GF-D8 (cell line): ENCODE measurements at regions not wholly inside any gene's neighbourhood (a gene's known extent, or its start where the extent isn't known, plus 50 kb on each side); places are given as distances from the start of the nearest gene placed in this dataset.

Experiments
- DNase-seq: peaks from one replicate; lab custom pipeline; 2025; lab: John Stamatoyannopoulos, UW

DNA sequence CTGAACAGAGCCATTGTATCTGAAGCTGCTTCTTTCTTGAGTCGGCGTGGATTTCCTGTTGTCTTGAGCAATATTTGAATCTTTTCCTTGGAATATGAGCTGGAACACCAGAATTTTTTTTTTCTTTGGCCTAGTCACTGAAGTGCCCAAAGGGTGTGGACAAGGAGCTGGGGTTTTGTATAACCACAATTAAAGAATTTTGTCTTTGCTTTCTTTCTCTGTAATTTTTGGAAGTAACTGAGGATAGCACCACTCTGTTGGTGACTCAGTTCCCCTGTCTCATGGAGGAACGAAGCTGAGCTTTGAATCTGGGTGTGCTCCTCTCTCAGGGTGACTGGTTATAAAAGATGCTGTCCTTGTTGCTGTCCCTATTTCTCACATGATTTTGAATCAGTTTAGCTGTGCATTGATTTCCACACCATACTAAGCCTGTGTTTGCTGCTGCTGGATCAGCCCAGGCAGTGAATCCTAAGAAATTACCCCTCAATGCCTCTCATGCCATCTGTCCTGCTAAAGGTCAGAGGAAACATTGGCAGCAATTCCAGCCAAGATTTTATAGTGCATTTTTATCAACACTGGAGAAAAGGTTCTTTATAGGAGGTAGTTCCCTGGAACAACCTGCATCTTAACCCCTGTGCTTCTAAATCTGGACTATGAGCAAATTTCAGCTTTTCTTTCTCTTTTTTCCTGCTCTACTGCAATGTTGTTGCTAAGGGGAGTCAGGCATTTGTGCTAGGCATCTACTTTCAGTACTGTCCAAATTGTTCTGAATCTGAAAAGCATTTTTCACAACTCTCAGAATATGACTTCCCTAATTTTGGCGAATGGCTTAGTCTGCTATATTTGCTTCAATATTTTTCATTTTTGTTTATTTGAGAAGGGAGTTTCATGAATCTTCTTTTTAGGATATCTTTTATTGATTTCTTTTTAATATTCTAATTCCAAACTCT lies 540.8 kb downstream of the SOX6 start:
- no peak for DNase-seq

DNA sequence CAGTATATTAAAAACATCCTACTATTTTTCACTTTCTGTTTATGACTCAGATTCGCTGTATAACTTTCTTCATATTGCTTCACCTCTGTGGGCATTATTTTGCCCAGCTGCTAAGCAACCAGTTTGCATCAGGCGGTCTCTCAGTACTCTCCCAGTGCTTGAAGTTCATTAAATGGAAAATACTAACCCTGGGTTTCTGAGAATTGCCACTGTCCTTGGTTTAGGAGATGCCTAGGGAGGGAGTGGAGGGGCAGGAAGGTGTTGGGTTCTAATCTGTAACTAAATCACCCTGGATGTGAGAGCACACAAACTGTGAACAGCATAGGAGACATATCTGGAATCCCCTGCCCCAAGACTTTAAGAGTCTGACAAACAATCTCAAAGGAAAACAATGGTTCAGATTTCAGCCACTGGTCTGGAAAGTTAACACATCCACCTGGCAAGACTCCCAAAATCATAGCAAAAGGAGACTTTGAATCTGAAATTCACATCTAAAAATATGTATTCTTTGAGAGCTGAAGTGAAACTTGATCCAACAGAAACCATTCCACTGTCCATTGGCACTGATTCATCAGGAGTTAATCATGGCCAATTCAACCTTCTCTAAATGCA lies 540.0 kb downstream of the SOX6 start:
- no peak for DNase-seq

DNA sequence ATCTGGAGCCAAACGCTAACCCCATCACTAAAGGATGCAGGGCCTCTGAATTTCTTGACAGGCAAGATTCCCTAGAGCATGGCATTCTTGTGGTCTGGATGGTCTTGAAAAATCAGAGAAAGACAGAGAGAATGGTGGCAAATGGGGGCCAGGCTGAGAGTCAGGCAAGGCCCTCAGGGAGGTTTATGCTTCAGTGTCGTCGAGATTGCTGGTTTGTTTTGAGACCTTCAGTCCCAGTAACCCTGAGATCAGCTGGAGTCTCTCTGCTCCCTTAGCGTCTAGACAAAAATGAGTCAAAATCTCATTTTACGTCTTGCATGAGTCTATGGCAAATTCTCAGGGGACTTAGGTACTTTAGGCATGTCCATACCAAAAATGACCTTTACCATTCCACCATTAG lies 539.3 kb downstream of the SOX6 start:
- DNase-seq = no peak

DNA sequence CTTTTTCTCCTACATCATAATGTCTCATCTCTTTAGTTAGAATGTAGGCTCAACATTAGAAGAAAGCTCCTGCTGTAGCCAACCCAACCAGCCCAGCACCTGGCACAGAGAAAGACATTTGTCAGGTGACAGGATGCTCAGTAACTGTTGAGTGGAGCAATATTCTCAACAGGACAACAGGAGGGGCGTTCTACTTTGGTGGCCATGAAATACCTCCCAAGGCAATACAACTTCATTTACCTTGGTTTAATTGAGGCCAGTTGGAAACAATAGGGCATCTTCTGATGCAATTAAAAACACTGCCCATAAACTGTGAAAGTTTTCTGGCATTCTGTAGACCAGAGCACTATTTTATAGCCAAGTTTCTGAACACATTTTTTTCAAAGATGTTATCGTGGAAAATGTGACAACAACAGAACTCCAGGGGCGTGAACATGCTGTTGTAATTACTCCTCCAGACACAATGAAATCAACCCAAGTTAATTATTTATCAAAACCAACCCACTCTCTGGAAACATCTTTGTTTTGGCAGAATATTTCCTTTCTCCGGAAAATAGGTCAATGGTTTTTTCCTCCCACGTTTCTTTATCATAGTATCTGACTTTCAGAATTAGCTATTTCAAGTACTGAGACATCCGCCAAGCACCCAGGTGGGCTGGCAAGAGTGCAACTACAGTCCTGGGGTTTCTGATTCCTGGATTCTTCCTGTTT lies 538.1 kb downstream of the SOX6 start:
- no peak for DNase-seq

DNA sequence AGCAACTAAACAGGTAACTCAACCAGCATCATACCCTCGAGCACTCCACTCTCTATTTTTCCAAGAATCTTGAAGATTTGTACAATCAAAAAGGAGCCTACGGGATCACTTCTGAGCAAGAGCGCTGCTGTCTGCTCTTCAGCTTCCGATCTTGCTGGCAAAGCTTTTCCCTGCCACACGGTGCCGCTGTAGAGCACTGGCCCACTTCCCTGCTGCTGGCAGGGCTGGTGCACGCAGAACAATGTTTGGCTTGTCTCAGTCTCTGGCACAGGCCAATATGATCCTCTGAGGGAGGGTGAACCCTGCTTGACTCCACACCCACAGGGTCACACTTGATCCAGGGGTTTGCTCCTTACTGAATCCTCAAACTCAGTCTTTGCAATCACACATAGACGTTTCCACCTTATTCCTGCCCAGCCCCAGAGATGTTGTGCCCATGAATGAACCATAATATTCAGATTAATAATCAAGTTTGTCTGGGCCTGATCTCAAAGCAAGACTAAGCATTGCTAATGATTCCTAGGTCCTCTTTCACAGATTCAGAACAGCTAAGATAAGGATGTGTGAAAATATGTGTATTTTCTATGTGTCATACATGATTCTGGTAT lies 536.6 kb downstream of the SOX6 start:
- DNase-seq = no peak

DNA sequence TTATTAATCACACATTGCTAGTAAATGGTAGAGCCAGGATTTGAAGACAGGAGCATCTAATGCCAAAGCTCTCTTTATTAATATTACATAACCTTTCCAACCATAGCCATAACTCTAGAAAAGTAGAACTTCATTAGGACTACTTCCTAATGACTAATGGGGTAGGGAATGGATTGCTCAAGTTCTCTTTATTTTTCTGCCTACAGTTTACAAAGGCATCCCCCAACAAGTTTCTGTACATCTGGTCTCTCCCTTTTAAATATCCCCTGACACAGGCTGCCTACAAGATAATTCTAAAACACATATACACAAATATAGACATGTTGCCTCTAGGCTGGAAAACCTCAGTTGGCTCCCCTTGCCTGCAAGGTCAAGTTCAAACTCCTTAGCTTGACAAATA lies 534.9 kb downstream of the SOX6 start:
- no peak for DNase-seq

DNA sequence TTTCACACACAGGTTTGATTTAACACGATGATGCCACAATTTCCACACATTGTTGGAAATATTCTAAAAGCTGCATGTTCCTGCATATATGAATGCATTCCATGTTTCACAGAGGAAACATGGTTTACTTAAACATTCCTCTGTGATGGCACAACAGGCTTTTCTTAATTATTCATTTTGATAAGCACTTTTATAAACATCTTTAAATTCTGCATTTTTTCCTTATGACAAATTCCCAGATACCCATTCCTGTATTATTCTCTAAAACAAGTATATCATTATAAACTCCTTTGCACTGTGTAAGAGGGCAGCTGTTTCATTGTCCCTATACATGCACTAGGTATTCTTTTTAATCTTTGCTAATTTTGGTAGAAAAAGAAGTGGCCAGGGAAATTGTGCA lies 532.3 kb downstream of the SOX6 start:
- DNase-seq = no peak

DNA sequence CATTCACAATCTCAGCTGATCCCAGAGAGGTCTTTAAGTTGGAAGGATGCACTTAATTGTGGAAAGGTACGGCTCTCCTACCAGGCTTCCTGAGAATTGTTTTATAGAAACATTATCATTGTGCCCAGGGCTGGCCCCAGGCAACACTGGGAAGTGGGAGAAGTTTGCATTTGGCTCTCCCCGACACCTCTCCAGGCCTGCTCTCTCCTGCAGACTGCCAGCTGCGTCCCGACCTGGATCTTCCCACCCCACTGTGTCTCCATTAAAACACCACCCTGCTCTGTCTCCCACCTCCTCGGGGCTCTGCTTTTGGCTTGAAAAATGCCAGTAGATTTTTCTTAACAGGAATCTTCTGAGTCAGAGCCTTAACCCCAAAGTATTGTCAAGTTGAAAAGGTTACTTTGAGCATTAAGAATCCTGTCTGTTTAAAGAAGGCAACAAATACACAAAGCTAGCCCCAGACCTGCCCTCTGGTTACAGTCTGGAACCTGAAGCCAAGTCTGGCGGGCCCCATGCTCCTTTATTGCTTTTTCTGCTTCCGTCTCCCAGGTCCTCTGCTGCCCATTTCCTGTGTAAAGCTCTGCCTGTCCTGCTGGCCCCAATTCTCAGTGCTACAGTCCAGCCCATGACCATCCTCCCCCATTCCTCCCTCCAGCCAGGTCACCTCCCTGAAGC lies 530.2 kb downstream of the SOX6 start:
- DNase-seq = no peak

DNA sequence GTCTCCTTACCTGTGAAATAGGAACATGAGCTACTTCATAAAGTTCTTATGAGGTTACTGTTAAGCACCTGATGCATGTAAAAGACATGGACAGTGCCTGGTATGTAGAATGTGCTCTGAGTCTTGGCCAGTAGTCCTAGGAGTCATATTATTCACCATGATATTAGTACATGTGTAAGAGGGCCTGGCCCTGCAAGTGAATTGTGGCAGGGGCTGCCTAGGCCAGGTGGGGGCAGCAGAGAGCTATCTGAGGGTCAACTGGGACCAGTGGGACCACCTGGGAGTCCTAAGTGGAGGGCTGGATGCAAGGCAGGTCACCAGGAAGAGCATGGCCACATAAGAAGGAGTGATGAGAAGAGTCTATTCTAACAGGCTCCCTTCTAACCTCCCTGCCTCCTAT lies 529.5 kb downstream of the SOX6 start:
- DNase-seq = no peak

DNA sequence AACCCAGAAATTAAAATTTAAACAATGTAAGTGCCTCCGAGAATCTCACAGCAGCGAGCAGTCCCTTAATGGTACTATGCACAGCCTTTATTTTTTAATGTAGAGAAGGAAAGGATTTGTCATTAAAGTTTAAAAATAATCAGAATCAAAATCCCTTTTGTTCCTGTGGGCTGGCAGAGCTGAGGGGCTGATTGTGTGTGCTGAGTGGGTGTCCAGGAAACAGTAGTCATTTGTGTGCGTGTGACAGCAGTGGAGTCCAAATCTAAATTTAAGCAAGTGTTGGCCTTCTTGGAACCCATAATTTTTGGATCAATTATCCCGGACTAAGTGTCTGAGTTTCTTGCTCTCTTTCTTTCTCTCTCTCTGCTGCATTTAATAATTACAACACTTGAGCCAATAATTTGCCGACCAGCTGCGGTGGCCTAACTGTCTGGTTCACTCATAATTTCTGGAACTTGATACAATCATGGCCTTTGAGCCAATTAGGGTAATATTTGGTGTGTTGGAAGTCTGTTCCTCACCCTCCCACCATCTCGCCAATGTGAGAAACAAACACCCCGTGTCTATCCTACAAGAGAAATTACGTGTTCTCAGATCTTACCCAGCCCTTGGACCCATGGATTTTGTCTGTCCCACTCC lies 528.0 kb downstream of the SOX6 start:
- DNase-seq = no peak

DNA sequence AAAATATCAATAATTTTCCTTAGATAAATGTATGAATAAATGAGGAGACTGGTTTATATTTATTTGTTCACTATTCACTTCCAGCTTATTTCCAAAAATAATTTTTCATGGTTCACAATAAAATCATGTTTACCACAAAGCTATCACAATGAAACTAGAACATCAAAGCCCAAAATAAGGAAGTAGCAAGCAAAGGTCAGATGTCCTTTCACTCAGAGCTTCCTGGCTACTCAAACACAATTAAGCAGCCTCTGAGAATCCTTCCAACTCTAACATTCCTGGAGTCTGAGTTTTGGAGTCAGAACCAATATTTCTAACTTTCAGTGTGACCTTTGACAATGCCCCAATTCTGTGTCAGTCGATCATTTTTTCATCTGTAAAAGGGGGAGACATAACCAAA lies 527.0 kb downstream of the SOX6 start:
- DNase-seq = no peak

DNA sequence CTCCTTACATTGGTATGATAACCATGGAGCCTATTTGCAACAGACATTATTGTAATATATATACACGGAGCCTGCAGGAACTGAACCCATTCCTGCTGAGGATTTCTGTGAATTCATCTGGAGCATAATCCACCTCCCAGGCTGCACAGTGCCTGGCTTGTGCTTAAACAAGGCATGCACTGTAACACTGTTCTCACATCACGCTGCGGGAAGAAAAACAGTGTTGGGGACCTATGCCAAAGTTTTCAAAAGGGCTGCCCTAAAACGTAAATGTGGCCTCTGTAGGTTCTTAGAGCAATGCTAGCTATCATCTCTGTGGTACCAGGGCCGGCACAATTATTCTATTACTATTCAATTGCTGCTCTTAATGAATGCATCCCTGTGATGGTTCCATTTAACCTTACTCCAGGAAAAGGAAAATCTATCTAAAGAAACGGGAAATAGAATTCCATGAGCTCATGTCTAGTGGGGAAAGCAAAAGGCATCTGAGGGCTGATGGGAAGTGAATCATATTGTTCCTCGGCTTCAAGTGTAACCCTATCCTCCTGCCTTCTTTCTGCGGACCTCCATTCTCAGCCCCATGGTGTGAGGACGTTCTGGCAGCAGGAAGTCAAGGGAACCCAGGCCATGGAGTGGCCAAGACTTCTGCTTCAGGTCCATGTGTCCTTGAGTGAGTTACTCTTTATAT lies 525.5 kb downstream of the SOX6 start:
- DNase-seq = no peak

DNA sequence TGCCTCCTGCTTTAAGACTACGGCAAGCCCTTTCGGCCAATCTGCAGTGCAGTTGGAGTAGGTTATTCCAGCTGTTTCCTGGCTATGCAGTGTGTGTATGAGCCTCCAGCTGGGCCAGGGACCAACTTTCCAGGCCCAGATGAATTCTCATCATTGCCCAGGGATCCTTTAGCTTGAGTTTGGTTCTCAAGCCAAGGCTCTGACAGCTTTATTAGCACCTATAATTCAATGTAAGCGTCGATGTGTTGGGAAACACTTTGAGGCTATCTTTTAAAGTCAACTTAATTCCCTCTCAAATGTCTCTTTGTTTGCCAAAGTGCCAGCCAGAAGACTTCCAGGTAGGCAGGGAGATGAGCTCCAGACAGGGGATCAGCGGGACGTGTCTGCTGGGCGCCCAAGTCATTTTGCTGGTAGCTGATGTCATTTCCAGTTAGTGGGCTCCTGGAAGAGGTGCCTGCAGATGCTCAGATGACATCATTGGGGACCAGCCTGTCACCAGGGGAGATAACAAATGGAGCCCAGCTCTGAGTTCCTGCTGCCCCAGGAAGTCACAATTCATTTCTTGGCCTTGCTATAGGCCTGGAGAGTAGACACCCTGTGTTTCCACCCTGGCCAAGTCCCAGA lies 520.4 kb downstream of the SOX6 start:
- no peak for DNase-seq

DNA sequence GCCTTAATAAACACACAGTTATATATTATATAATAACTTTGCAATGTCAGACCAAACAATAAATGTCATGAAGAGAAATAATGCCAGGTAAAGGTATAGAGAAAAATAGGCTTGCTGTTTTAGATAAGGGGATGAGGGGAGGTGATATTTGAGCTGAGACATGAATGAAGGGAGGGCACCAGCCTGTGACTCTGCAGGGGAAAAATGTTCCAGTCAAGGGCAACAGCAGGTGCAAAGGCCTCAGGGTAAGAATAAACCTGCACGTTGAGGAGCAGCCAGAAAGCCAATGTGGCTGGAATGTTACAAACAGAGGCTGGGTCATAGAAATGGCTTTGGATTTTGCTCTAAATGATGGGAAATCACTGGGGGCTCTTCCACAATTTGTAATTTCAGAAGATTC lies 519.6 kb downstream of the SOX6 start:
- no peak for DNase-seq

DNA sequence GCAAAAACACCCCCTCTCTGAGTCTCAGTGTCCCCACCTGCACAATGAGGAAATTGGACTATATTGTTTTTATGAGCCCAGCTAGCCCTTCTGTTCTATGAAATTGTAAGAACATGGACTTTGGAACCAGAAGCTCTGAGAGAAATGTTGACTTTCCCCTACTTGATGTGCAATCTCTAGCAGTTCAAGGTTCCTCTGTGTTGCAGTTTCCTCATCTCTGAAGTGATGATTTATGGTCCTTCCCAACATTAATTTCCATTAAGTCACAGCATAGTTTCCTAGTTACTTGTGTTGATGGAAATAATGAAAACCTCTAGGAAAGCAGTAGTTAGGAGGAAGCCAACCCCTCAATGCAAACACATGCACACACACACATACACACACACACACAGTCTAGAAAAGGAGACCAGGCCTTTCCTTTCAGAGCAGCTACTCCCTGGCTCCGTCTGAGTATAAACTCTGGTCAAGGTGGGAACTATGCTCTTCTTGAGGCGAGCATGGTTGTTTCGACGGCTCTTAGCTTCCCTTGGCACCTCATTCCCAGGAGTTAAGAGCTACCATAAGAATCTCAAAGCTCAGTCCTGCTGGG lies 518.4 kb downstream of the SOX6 start:
- no peak for DNase-seq

DNA sequence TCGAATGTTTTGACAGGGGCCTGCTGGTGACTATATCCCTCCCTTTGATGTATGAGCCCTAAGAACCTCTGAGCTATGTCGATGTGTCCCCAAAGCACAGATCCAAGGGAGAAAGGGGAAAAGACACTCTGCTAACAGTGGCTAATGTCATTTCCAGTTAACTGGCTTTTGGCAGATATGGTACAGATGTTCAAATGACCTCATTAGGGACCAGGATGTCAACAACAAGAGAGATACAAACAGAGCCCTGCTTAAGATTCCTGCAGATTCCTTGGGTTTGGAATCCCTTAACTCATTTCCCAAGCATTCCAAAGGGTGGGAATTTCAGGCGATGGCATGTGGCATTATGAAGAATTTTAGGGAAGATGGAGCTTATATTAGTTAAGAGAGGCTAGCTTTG lies 517.3 kb downstream of the SOX6 start:
- DNase-seq = no peak

DNA sequence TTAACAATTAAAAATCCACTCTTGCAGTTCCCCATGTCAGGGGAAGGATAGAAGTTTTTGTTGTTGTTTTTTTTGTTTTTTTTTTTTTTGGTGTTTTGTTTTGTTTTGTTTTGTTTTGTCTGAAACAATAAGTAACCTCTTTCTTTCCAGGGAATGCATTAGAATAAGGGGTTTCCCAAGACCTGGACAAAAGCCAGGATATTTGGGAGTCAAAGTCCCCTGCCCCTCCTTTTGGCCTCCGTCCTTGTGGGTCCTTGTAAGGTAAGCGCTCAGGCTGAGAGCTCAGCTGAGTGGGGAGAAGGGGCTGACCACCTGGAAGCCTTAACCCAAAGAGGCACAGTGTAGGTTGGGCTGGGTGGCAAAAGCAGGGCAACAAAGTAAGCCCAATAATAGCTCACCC lies 515.4 kb downstream of the SOX6 start:
- DNase-seq = no peak

DNA sequence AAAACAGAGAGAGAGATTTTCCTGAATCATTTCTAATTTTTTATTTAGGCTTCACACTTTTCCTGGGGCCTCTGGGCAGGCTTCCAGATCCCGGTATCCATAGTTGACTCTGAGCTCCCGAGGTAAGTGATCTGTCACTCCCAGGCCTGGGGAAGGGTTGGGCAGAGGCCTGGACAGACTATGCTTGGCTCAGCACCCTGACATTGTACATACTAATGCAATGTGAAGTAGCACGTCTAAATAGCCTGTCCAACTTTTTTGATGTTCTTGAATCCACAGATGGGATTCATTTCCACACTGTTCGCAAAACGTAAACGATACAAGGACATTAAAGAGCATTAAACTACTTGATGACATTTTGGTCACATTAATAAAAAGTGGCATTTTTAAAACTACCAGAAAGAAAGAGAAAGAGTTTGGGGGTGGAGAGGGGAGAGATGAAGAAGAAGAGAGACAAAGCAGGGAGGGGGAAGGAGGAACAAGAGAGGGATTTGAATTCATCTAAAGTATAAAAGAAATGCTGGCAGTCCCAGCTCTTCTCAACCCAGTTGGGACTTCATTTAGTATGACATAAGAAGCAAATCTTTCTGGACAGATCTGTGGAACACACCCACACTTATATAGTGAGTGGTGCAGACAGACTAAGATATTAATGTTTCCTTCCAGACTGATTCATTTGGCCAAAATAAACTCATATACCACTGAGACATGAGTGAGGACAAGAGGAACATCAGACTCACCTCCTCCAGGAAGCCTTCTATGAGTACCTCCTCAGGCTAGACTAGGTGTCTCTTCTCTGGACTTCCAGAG lies 514.2 kb downstream of the SOX6 start:
- no peak for DNase-seq

DNA sequence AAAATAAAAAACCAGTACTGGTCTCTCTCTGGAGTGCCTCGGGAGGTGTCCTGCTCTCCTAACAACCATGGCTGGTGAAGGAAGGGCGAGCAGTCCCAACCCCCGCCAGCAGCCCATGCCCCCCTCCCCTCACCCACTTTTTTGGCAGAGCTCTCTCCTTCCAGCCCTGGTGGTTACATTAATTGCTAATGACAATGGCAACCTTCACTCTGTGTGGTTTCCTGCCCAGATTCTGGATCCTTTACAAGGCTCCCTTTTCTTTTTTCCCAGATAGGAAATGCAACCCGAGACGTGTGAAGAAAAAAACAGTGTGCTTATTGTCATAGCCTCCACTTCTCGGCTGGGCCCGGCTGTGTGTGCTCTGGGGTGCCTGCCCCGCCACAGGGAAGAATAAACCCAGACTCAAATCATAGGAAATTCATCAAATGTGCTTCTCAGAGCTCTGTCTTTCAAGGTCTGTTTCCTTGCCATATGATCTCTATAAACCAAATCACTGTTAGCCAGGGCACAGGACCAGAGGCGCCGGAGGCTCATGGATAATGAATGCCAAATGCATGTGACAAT lies 513.0 kb downstream of the SOX6 start:
- DNase-seq = no peak
